GM21786 (cell line): ENCODE measurements at regions not wholly inside any gene's neighbourhood (a gene's known extent, or its start where the extent isn't known, plus 50 kb on each side); places are given as distances from the start of the nearest gene placed in this dataset.
"Not testable (repeated sequence)": the region's sequence is repeated elsewhere in the genome, so short reads cannot be mapped to it uniquely, and the experiment has no call there.

Source experiments
- ATAC-seq: cut with Tn5 transposase; IDR thresholded peaks from one replicate; pipeline ENCODE4 v1.9.1; 2021; ENCODE audit not compliant: unreplicated experiment

GRCh38 chr5:177941386-177941785 is 54.7 kb downstream of the PROP1 start:
- not testable (repeated sequence) for ATAC-seq

GRCh38 chr5:177939246-177940171 is 56.5 kb downstream of the PROP1 start:
- not testable (repeated sequence) for ATAC-seq

GRCh38 chr5:177938767-177939166 is 57.3 kb downstream of the PROP1 start:
- ATAC-seq, result not testable (repeated sequence)

- not testable (repeated sequence) for ATAC-seq
Measured at GRCh38 chr5:177934233-177934632, 61.8 kb downstream of the PROP1 start.

- not testable (repeated sequence) for ATAC-seq
Measured at GRCh38 chr5:177930269-177931022, 65.6 kb downstream of the PROP1 start.

GRCh38 chr5:177929618-177930017 is 66.4 kb downstream of the PROP1 start:
- ATAC-seq, result not testable (repeated sequence)

GRCh38 chr5:177927500-177927899 is 68.5 kb downstream of the PROP1 start:
- ATAC-seq, result not testable (repeated sequence)

GRCh38 chr5:177924577-177924976 is 71.5 kb downstream of the PROP1 start:
- ATAC-seq, result not testable (repeated sequence)

- ATAC-seq, result not testable (repeated sequence)
Measured at GRCh38 chr5:177923837-177924236, 72.2 kb downstream of the PROP1 start.

GRCh38 chr5:177923189-177923588 is 72.9 kb downstream of the PROP1 start:
- not testable (repeated sequence) for ATAC-seq

- ATAC-seq, result not testable (repeated sequence)
Measured at GRCh38 chr5:177909261-177909660, 86.8 kb downstream of the PROP1 start.

GRCh38 chr5:177902806-177903205 is 93.2 kb downstream of the PROP1 start:
- ATAC-seq, result not testable (repeated sequence)

- not testable (repeated sequence) for ATAC-seq
Measured at GRCh38 chr5:177900066-177900465, 96.0 kb downstream of the PROP1 start.

GRCh38 chr5:177894681-177895453 is 101.2 kb downstream of the PROP1 start:
- ATAC-seq, result not testable (repeated sequence)

GRCh38 chr5:177892357-177892665 is 103.7 kb downstream of the PROP1 start:
- ATAC-seq, result not testable (repeated sequence)

GRCh38 chr5:177891547-177892356 is 104.3 kb downstream of the PROP1 start:
- ATAC-seq, result peak; percentile 94

- ATAC-seq, result not testable (repeated sequence)
Measured at GRCh38 chr5:177883295-177883694, 100.6 kb upstream of the FAM153A start.

- ATAC-seq, result not testable (repeated sequence)
Measured at GRCh38 chr5:177875900-177876238, 93.2 kb upstream of the FAM153A start.

- ATAC-seq, result peak; percentile 92
Measured at GRCh38 chr5:177875013-177875899, 92.6 kb upstream of the FAM153A start.
